Glomerular visceral epithelial cell (primary cell): ENCODE measurements at regions not wholly inside any gene's neighbourhood (a gene's known extent, or its start where the extent isn't known, plus 50 kb on each side); places are given as distances from the start of the nearest gene placed in this dataset.
A peak's percentile ranks its signal among the peaks of the same experiment; 100 is the strongest.
"Not testable (repeated sequence)": the region's sequence is repeated elsewhere in the genome, so short reads cannot be mapped to it uniquely, and the experiment has no call there.

Experiments used
- DNase-seq: peaks from one replicate; pipeline ENCODE4 v3.0.0-alpha.2; 2016; ENCODE audit errors: extremely low spot score

GRCh38 chr9:73344060-73344459, 192.4 kb downstream of the ANXA1 start:
- no peak for DNase-seq

- no peak for DNase-seq
Measured at GRCh38 chr9:73347123-73347522, 195.5 kb downstream of the ANXA1 start.

GRCh38 chr9:73347720-73348119, 196.1 kb downstream of the ANXA1 start:
- no peak for DNase-seq

GRCh38 chr9:73348471-73348870, 196.8 kb downstream of the ANXA1 start:
- peak; percentile 2 for DNase-seq

- no peak for DNase-seq
Measured at GRCh38 chr9:73349476-73349875, 197.8 kb downstream of the ANXA1 start.

GRCh38 chr9:73357607-73358006, 205.9 kb downstream of the ANXA1 start:
- DNase-seq, result no peak

GRCh38 chr9:73370053-73370452, 218.4 kb downstream of the ANXA1 start:
- DNase-seq, result peak; percentile 26

- DNase-seq, result peak; percentile 13
Measured at GRCh38 chr9:73371801-73372200, 220.1 kb downstream of the ANXA1 start.

- no peak for DNase-seq
Measured at GRCh38 chr9:73380411-73380810, 228.7 kb downstream of the ANXA1 start.

- no peak for DNase-seq
Measured at GRCh38 chr9:73402081-73403028, 250.7 kb downstream of the ANXA1 start.

GRCh38 chr9:73411494-73411893, 259.8 kb downstream of the ANXA1 start:
- DNase-seq, result no peak

- DNase-seq, result no peak
Measured at GRCh38 chr9:73412874-73413273, 261.2 kb downstream of the ANXA1 start.

GRCh38 chr9:73423891-73424290, 272.2 kb downstream of the ANXA1 start:
- DNase-seq, result no peak

GRCh38 chr9:73426269-73426668, 274.6 kb downstream of the ANXA1 start:
- DNase-seq, result no peak

GRCh38 chr9:73434826-73435225, 283.2 kb downstream of the ANXA1 start:
- DNase-seq, result no peak

GRCh38 chr9:73437758-73438157, 286.1 kb downstream of the ANXA1 start:
- peak; percentile 5 for DNase-seq

- not testable (repeated sequence) for DNase-seq
Measured at GRCh38 chr9:73439839-73440238, 288.2 kb downstream of the ANXA1 start.

- DNase-seq, result no peak
Measured at GRCh38 chr9:73441223-73441622, 289.6 kb downstream of the ANXA1 start.

GRCh38 chr9:73441890-73442818, 290.5 kb downstream of the ANXA1 start:
- peak; percentile 53 for DNase-seq

GRCh38 chr9:73444821-73445220, 293.2 kb downstream of the ANXA1 start:
- no peak for DNase-seq

GRCh38 chr9:73445384-73445783, 293.7 kb downstream of the ANXA1 start:
- DNase-seq, result peak; percentile 56

GRCh38 chr9:73446306-73446705, 294.6 kb downstream of the ANXA1 start:
- DNase-seq, result no peak
